MM.1S (cell line): ENCODE measurements at regions not wholly inside any gene's neighbourhood (a gene's known extent, or its start where the extent isn't known, plus 50 kb on each side); places are given as distances from the start of the nearest gene placed in this dataset.

Source experiments
- DNase-seq: peaks from one replicate; pipeline ENCODE4 v3.0.0-alpha.2; 2015
- H2AFZ ChIP-seq: fragments of 300-600 bp; sonication (generic); 2 replicates; pipeline ENCODE4 v1.6.0; 2016; ENCODE audit warnings: antibody characterized with exemption, low read length
- H3F3A ChIP-seq: fragments of 300-600 bp; sonication (generic); 2 replicates; pipeline ENCODE4 v1.6.1; 2016; ENCODE audit warnings: mild to moderate bottlenecking, antibody characterized with exemption, low read length, moderate library complexity, mixed read lengths; ENCODE audit not compliant: insufficient read depth
- H3K27ac ChIP-seq: fragments of 300-600 bp; sonication (generic); 2 replicates; pipeline ENCODE4 v1.5.1; 2016; ENCODE audit warnings: mild to moderate bottlenecking, low read length
- H3K27me3 ChIP-seq: fragments of 300-600 bp; sonication (generic); replicated peaks from 2 replicates; pipeline ENCODE4 v1.6.0; 2016; ENCODE audit warnings: low read length; ENCODE audit not compliant: insufficient read depth
- H3K36me3 ChIP-seq: fragments of 300-600 bp; sonication (generic); replicated peaks from 2 replicates; pipeline ENCODE4 v1.6.1; 2016; ENCODE audit warnings: mild to moderate bottlenecking, low read length, mixed read lengths; ENCODE audit not compliant: insufficient read depth
- H3K4me1 ChIP-seq: fragments of 300-600 bp; sonication (generic); 2 replicates; pipeline ENCODE4 v1.6.1; 2016; ENCODE audit warnings: low read length, mixed read lengths
- H3K4me2 ChIP-seq: fragments of 300-600 bp; sonication (generic); 2 replicates; pipeline ENCODE4 v1.6.0; 2016; ENCODE audit warnings: low read depth, low read length
- H3K4me3 ChIP-seq: fragments of 300-600 bp; sonication (generic); 2 replicates; pipeline ENCODE4 v1.5.1; 2016; ENCODE audit warnings: low read length, mixed read lengths
- H3K79me2 ChIP-seq: fragments of 300-600 bp; sonication (generic); 2 replicates; pipeline ENCODE4 v1.6.1; 2016; ENCODE audit warnings: mixed run types, low read length, mixed read lengths
- H3K9ac ChIP-seq: fragments of 300-600 bp; sonication (generic); 2 replicates; pipeline ENCODE4 v1.6.1; 2016; ENCODE audit warnings: low read length, mixed read lengths
- H3K9me2 ChIP-seq: fragments of 300-600 bp; sonication (generic); replicated peaks from 2 replicates; pipeline ENCODE4 v1.6.1; 2016; ENCODE audit warnings: mild to moderate bottlenecking, low read length, mixed read lengths; ENCODE audit not compliant: insufficient read depth
- H3K9me3 ChIP-seq: fragments of 300-600 bp; sonication (generic); replicated peaks from 2 replicates; pipeline ENCODE4 v1.6.1; 2016; ENCODE audit warnings: mild to moderate bottlenecking, low read length, mixed read lengths; ENCODE audit not compliant: insufficient read depth
- H4K20me1 ChIP-seq: fragments of 300-600 bp; sonication (generic); 2 replicates; pipeline ENCODE4 v1.6.1; 2016; ENCODE audit warnings: mild to moderate bottlenecking, low read length, moderate library complexity, mixed read lengths; ENCODE audit not compliant: insufficient read depth
- CTCF ChIP-seq: fragments of 300-600 bp; sonication (generic); IDR thresholded peaks from 2 replicates; pipeline ENCODE4 v1.5.1; 2016; ENCODE audit warnings: antibody characterized with exemption, low read length, mixed read lengths
- EZH2 ChIP-seq: fragments of 300-600 bp; sonication (generic); optimal IDR thresholded peaks from 2 replicates; pipeline ENCODE3; 2017; ENCODE audit warnings: low read depth, mild to moderate bottlenecking, antibody characterized with exemption, low read length, mixed read lengths
- EZH2phosphoT487 ChIP-seq: fragments of 300-600 bp; sonication (generic); IDR thresholded peaks from 2 replicates; pipeline ENCODE4 v1.6.1; 2018; ENCODE audit warnings: antibody characterized with exemption, low read length

DNA sequence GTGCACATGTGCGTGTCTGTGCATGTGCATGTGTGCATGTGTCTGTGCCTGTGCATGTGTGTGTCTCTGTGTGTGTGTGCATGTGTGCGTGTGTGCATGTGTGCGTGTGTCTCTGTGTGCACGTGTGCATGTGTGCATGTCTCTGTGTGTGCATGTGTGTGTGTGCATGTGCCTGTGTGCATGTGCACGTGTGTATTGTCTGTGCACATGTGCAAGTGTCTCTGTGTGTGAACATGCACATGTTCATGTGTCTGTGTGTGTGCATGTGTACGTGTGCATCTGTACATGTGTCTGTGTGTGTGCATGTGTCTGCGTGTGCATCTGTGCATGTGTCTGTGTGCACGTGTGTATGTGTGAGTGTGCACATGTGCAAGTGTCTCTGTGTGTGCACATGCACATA is 277.3 kb downstream of the GALR1 start:
- no peak for DNase-seq
- Histone ChIP-seq H3K4me1 (no peaks in the 10 kb centered on the region), H2AFZ (no peak overlapping the region), H3K27me3 (no peaks in the 10 kb centered on the region), H3K36me3 (no peaks in the 10 kb centered on the region), H4K20me1 (no peaks in the 10 kb centered on the region), H3K4me3 (no peak overlapping the region), H3K27ac (no peak overlapping the region), H3K4me2 (no peak overlapping the region), H3K9ac (no peak overlapping the region), H3F3A (no peaks in the 10 kb centered on the region), H3K79me2 (no peaks in the 10 kb centered on the region), H3K9me2 (no peaks in the 10 kb centered on the region), H3K9me3 (no peaks in the 10 kb centered on the region)
- TF ChIP-seq EZH2, result no peak
- TF ChIP-seq EZH2phosphoT487, result no peak
- TF ChIP-seq CTCF, result no peak

DNA sequence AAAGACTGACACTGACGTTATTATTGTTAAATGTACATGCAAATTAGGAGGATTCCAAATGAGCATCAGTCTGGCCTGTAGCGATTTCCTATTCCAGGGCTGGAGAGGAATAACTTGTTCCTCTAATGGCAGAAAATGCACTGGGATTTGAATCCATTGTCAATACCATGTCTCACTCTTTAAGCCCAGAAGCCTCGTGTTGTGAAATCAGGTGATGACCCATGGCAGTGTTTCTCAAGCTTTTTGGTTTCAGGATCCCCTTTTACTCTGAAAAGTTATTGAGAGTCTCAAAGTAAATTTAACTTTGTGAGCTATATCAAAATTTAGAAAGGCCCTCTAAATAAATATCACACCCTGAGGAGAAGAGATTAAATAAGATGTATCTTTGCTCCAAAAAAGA is 279.2 kb downstream of the GALR1 start:
- Histone ChIP-seq H3K4me2 (no peak overlapping the region), H3K79me2 (no peaks in the 10 kb centered on the region)
- no peak for DNase-seq

DNA sequence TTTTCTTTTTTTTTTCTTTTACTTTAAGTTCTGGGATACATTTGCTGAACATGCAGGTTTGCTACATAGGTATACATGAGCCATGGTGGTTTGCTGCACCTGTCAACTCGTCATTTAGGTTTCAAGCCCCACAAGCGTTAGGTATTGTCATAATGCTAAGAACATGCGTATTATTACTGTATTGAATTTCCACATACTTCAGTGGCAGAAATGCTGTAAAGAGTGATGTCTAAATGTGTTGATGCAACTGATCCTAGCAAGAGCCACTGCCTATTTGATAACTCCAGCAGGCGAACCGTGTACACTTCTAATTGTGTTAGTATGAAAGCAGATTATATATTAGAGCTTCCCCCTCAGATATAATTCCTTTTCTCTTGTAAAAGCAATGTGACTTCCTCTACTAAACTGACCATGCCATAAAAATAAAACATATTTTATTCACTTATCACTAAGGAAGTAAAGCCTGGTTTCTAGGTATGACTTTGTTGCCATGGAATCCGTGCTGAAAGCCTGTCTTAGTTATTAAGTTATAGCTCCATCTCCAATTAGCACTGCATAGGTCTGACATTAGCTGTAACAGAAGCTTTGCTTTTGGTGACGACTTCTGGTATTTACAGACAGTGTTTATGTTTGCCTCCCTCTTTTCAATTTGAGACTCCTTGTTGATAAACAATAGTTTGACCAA is 280.0 kb downstream of the GALR1 start:
- TF ChIP-seq EZH2, result no peak
- TF ChIP-seq EZH2phosphoT487, result no peak
- no peak for TF ChIP-seq CTCF

More for the DNA sequence above, 279.2 kb downstream of the GALR1 start:
- no peaks in the 10 kb centered on the region for H3K27me3 ChIP-seq
- H2AFZ ChIP-seq, result no peak overlapping the region
- H3F3A ChIP-seq, result no peaks in the 10 kb centered on the region
- no peaks in the 10 kb centered on the region for H3K9me2 ChIP-seq
- TF ChIP-seq CTCF (no peak), EZH2 (no peak), EZH2phosphoT487 (no peak)
- H3K36me3 ChIP-seq, result no peaks in the 10 kb centered on the region
- no peak overlapping the region for H3K9ac ChIP-seq
- no peaks in the 10 kb centered on the region for H3K4me1 ChIP-seq
- no peaks in the 10 kb centered on the region for H4K20me1 ChIP-seq
- no peak overlapping the region for H3K4me3 ChIP-seq
- no peak overlapping the region for H3K27ac ChIP-seq
- no peaks in the 10 kb centered on the region for H3K9me3 ChIP-seq

More for the DNA sequence above, 280.0 kb downstream of the GALR1 start:
- Histone ChIP-seq H3F3A (no peaks in the 10 kb centered on the region), H3K27me3 (no peaks in the 10 kb centered on the region), H3K4me1 (no peaks in the 10 kb centered on the region), H3K79me2 (no peaks in the 10 kb centered on the region), H3K4me2 (no peak overlapping the region), H3K4me3 (no peak overlapping the region), H4K20me1 (no peaks in the 10 kb centered on the region), H3K9me2 (no peaks in the 10 kb centered on the region), H3K27ac (no peak overlapping the region), H3K36me3 (no peaks in the 10 kb centered on the region), H3K9ac (no peak overlapping the region), H3K9me3 (no peaks in the 10 kb centered on the region), H2AFZ (no peak overlapping the region)
- no peak for DNase-seq
